ENCODE measurements at regions not wholly inside any gene's neighbourhood (a gene's known extent, or its start where the extent isn't known, plus 50 kb on each side); places are given as distances from the start of the nearest gene placed in this dataset.

DNA sequence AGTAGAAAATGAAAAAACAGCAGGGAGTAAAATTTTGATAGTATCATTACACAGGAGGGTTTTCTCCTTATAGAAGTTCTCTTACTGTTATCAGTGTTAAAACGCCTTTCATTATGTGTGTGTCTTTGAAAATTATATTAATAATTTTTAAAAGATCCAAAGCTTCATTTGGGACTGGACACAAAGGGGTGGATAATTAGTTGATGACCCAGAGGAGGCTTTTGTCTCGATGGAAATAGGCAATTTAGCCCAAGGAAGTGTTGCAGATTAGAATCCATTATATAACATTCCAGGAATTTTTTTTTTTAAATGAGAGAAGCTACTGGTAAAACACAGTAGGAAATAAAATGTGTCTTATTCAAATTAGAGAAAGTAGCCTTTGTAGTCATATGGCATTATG is 1339.3 kb downstream of the FSTL5 start:
- Histone ChIP-seq H3K4me2 (replicated peaks; ENCODE audit: low read depth, low read length, poor library complexity, severe bottlenecking) (no peak overlapping the region), H3K27ac (ENCODE audit: low read length in 2 of 2) (no peak overlapping the region), H3K79me2 (ENCODE audit: control insufficient read depth, insufficient read depth, low read length) (no peaks in the 10 kb centered on the region), H3K27me3 (replicated peaks in 1 of 4; ENCODE audit: control extremely low read depth in 1 of 4, control insufficient read depth in 3 of 4, insufficient read depth in 4 of 4, low read length in 3 of 4) (no peaks in the 10 kb centered on the region), H3K4me3 (ENCODE audit: control extremely low read depth in 1 of 5, extremely low read depth in 1 of 5, insufficient read depth in 1 of 5, low read depth in 2 of 5, low read length in 4 of 5) (no peak overlapping the region), H2AFZ (ENCODE audit: insufficient read depth, low read depth, low read length, poor library complexity, severe bottlenecking) (no peak overlapping the region), H3K4me1 (ENCODE audit: control insufficient read depth in 2 of 2, insufficient read depth in 2 of 2, low read length in 2 of 2) (no peaks in the 10 kb centered on the region), H3K9ac (ENCODE audit: low read length) (no peak overlapping the region), H3K36me3 (replicated peaks in 1 of 2; ENCODE audit: control extremely low read depth in 1 of 2, control insufficient read depth in 1 of 2, extremely low read depth in 1 of 2, insufficient read depth in 2 of 2, low read length in 1 of 2) (no peaks in the 10 kb centered on the region), H3K9me3 (ENCODE audit: control extremely low read depth in 1 of 3, control insufficient read depth in 2 of 3, insufficient read depth in 1 of 3, low read length in 2 of 3) (no peaks in the 10 kb centered on the region), H4K20me1 (ENCODE audit: control insufficient read depth, insufficient read depth, low read length, poor library complexity, severe bottlenecking) (no peaks in the 10 kb centered on the region)
- Mint-ChIP-seq H3K4me1 (no peaks in the 10 kb centered on the region), H3K27ac (no peak overlapping the region), H3K27me3 (no peaks in the 10 kb centered on the region), H3K4me3 (no peak overlapping the region), H3K9me3 (ENCODE audit: insufficient read depth) (peaks cover 6% of the 10 kb centered on the region)
- DNase-seq: no peak
- CTCF ChIA-PET: no interaction called here
- POLR2A ChIA-PET: no interaction called here
- no CpG with 5 or more reads among the region's 2 CpGs for WGBS (ENCODE audit: insufficient coverage)
- intact Hi-C loops (cut with micrococcal nuclease): no loop called here
- TF ChIP-seq, protein P1, sequence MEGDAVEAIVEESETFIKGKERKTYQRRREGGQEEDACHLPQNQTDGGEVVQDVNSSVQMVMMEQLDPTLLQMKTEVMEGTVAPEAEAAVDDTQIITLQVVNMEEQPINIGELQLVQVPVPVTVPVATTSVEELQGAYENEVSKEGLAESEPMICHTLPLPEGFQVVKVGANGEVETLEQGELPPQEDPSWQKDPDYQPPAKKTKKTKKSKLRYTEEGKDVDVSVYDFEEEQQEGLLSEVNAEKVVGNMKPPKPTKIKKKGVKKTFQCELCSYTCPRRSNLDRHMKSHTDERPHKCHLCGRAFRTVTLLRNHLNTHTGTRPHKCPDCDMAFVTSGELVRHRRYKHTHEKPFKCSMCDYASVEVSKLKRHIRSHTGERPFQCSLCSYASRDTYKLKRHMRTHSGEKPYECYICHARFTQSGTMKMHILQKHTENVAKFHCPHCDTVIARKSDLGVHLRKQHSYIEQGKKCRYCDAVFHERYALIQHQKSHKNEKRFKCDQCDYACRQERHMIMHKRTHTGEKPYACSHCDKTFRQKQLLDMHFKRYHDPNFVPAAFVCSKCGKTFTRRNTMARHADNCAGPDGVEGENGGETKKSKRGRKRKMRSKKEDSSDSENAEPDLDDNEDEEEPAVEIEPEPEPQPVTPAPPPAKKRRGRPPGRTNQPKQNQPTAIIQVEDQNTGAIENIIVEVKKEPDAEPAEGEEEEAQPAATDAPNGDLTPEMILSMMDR (IDR thresholded peaks at IDR 0.05): no peak
- TF ChIP-seq EZH2 (IDR thresholded peaks at IDR 0.05; ENCODE audit: borderline replicate concordance, insufficient read depth, low read depth, low read length, poor library complexity, severe bottlenecking): no peak
- ATAC-seq (ENCODE audit: low read depth): no peak

DNA sequence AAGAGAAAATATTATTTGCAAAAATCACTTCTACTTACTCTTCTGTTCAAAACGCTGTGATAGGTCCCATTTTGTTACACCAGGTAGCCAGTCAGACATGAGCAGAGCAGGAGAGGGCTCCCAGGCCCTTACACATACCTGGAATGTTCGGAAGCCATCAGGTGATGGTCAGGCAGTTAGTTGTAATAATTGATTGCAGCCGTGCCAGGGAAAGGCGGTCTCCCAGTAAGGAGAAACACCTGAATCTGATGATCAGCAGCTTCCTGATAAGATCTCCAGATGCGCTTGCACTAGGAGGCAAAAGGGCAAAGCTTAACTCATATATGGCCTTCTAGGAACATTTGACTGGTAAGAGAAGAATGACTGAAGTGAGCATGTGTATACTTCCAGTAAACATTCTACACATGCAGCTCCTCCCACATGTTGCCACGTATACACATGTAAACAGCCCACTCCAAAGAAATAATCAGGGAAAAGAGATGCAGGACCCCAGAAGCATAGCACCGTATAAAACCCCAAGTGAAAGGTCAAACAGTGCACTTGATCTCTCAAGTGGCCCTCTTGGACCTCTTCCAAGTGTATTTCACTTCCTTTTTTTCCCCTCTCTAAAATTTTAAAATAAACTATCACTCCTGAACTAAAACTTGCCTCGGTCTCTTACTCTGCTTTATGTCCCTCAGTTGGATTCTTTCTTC is 1338.0 kb downstream of the FSTL5 start:
- Mint-ChIP-seq H3K4me3 (no peak overlapping the region), H3K27me3 (no peaks in the 10 kb centered on the region), H3K4me1 (no peaks in the 10 kb centered on the region), H3K9me3 (ENCODE audit: insufficient read depth) (peaks cover 6% of the 10 kb centered on the region), H3K27ac (no peak overlapping the region)
- Histone ChIP-seq H3K79me2 (ENCODE audit: control insufficient read depth, insufficient read depth, low read length) (no peaks in the 10 kb centered on the region), H2AFZ (ENCODE audit: insufficient read depth, low read depth, low read length, poor library complexity, severe bottlenecking) (no peak overlapping the region), H3K27ac (ENCODE audit: low read length in 2 of 2) (no peak overlapping the region), H4K20me1 (ENCODE audit: control insufficient read depth, insufficient read depth, low read length, poor library complexity, severe bottlenecking) (no peaks in the 10 kb centered on the region), H3K4me2 (replicated peaks; ENCODE audit: low read depth, low read length, poor library complexity, severe bottlenecking) (no peak overlapping the region), H3K9ac (ENCODE audit: low read length) (no peak overlapping the region), H3K27me3 (replicated peaks in 1 of 4; ENCODE audit: control extremely low read depth in 1 of 4, control insufficient read depth in 3 of 4, insufficient read depth in 4 of 4, low read length in 3 of 4) (no peaks in the 10 kb centered on the region), H3K4me3 (ENCODE audit: control extremely low read depth in 1 of 5, extremely low read depth in 1 of 5, insufficient read depth in 1 of 5, low read depth in 2 of 5, low read length in 4 of 5) (no peak overlapping the region), H3K4me1 (ENCODE audit: control insufficient read depth in 2 of 2, insufficient read depth in 2 of 2, low read length in 2 of 2) (no peaks in the 10 kb centered on the region), H3K9me3 (ENCODE audit: control extremely low read depth in 1 of 3, control insufficient read depth in 2 of 3, insufficient read depth in 1 of 3, low read length in 2 of 3) (no peaks in the 10 kb centered on the region), H3K36me3 (replicated peaks in 1 of 2; ENCODE audit: control extremely low read depth in 1 of 2, control insufficient read depth in 1 of 2, extremely low read depth in 1 of 2, insufficient read depth in 2 of 2, low read length in 1 of 2) (no peaks in the 10 kb centered on the region)
- TF ChIP-seq, protein P1 (IDR thresholded peaks at IDR 0.05): no peak
- TF ChIP-seq EZH2 (IDR thresholded peaks at IDR 0.05; ENCODE audit: borderline replicate concordance, insufficient read depth, low read depth, low read length, poor library complexity, severe bottlenecking): no peak
- ATAC-seq (ENCODE audit: low read depth) (no peak), DNase-seq (no peak)
- ChIA-PET CTCF (no interaction called here), POLR2A (no interaction called here)
- intact Hi-C loops (cut with micrococcal nuclease): no loop called here
- 71% methylated on average over 4 of the region's 8 CpGs for WGBS (ENCODE audit: insufficient coverage)

Measured in B cell (primary cell).